ENCODE measurements at regions not wholly inside any gene's neighbourhood (a gene's known extent, or its start where the extent isn't known, plus 50 kb on each side); places are given as distances from the start of the nearest gene placed in this dataset.

- TF ChIP-seq POLR2A (IDR thresholded peaks at IDR 0.05; ENCODE audit: low read depth, low read length), result no peak
- no peak for FAIRE-seq
- no peak for DNase-seq (ENCODE audit: insufficient read length, low spot score)
Observed at GRCh38 chr6:141736104-141736503, 396.6 kb upstream of the GJE1 start.

GRCh38 chr6:141735126-141735525, 397.6 kb upstream of the GJE1 start:
- DNase-seq (ENCODE audit: insufficient read length, low spot score) (no peak), FAIRE-seq (no peak)
- TF ChIP-seq POLR2A (IDR thresholded peaks at IDR 0.05; ENCODE audit: low read depth, low read length), result no peak

- no peak for TF ChIP-seq POLR2A (IDR thresholded peaks at IDR 0.05; ENCODE audit: low read depth, low read length)
- FAIRE-seq (no peak), DNase-seq (ENCODE audit: insufficient read length, low spot score) (no peak)
Observed at GRCh38 chr6:141734071-141734840, 398.5 kb upstream of the GJE1 start.

GRCh38 chr6:141729146-141729545, 403.6 kb upstream of the GJE1 start:
- DNase-seq (ENCODE audit: insufficient read length, low spot score) (no peak), FAIRE-seq (no peak)
- no peak for TF ChIP-seq POLR2A (IDR thresholded peaks at IDR 0.05; ENCODE audit: low read depth, low read length)

- FAIRE-seq, result no peak
- DNase-seq (ENCODE audit: insufficient read length, low spot score), result no peak
- no peak for TF ChIP-seq POLR2A (IDR thresholded peaks at IDR 0.05; ENCODE audit: low read depth, low read length)
Observed at GRCh38 chr6:141728330-141728729, 404.4 kb upstream of the GJE1 start.

GRCh38 chr6:141726248-141726647, 406.5 kb upstream of the GJE1 start:
- no peak for TF ChIP-seq POLR2A (IDR thresholded peaks at IDR 0.05; ENCODE audit: low read depth, low read length)
- FAIRE-seq (no peak), DNase-seq (ENCODE audit: insufficient read length, low spot score) (no peak)

- DNase-seq (ENCODE audit: insufficient read length, low spot score), result no peak
- no peak for TF ChIP-seq POLR2A (IDR thresholded peaks at IDR 0.05; ENCODE audit: low read depth, low read length)
- no peak for FAIRE-seq
Observed at GRCh38 chr6:141724731-141725130, 408.0 kb upstream of the GJE1 start.

GRCh38 chr6:141719476-141719875, 413.2 kb upstream of the GJE1 start:
- no peak for TF ChIP-seq POLR2A (IDR thresholded peaks at IDR 0.05; ENCODE audit: low read depth, low read length)
- DNase-seq (ENCODE audit: insufficient read length, low spot score) (no peak), FAIRE-seq (no peak)

GRCh38 chr6:141705431-141705830, 427.3 kb upstream of the GJE1 start:
- no peak for TF ChIP-seq POLR2A (IDR thresholded peaks at IDR 0.05; ENCODE audit: low read depth, low read length)
- FAIRE-seq (no peak), DNase-seq (ENCODE audit: insufficient read length, low spot score) (no peak)

- FAIRE-seq (no peak), DNase-seq (ENCODE audit: insufficient read length, low spot score) (no peak)
- TF ChIP-seq POLR2A (IDR thresholded peaks at IDR 0.05; ENCODE audit: low read depth, low read length), result no peak
Observed at GRCh38 chr6:141704151-141704550, 428.6 kb upstream of the GJE1 start.

- FAIRE-seq (no peak), DNase-seq (ENCODE audit: insufficient read length, low spot score) (no peak)
- no peak for TF ChIP-seq POLR2A (IDR thresholded peaks at IDR 0.05; ENCODE audit: low read depth, low read length)
Observed at GRCh38 chr6:141701732-141702131, 431.0 kb upstream of the GJE1 start.

- TF ChIP-seq POLR2A (IDR thresholded peaks at IDR 0.05; ENCODE audit: low read depth, low read length), result no peak
- DNase-seq (ENCODE audit: insufficient read length, low spot score) (no peak), FAIRE-seq (no peak)
Observed at GRCh38 chr6:141700819-141701218, 431.9 kb upstream of the GJE1 start.

- no peak for TF ChIP-seq POLR2A (IDR thresholded peaks at IDR 0.05; ENCODE audit: low read depth, low read length)
- DNase-seq (ENCODE audit: insufficient read length, low spot score) (no peak), FAIRE-seq (no peak)
Observed at GRCh38 chr6:141688916-141689315, 443.8 kb upstream of the GJE1 start.

GRCh38 chr6:141685416-141685815, 447.3 kb upstream of the GJE1 start:
- FAIRE-seq (no peak), DNase-seq (ENCODE audit: insufficient read length, low spot score) (no peak)
- no peak for TF ChIP-seq POLR2A (IDR thresholded peaks at IDR 0.05; ENCODE audit: low read depth, low read length)

- FAIRE-seq, result no peak
- TF ChIP-seq POLR2A (IDR thresholded peaks at IDR 0.05; ENCODE audit: low read depth, low read length), result no peak
- DNase-seq (ENCODE audit: insufficient read length, low spot score), result no peak
Observed at GRCh38 chr6:141682391-141682790, 450.3 kb upstream of the GJE1 start.

Data from H54 (cell line).